ENCODE measurements at regions not wholly inside any gene's neighbourhood (a gene's known extent, or its start where the extent isn't known, plus 50 kb on each side); places are given as distances from the start of the nearest gene placed in this dataset.

- no peaks in the 10 kb centered on the region for H3K27me3 ChIP-seq (replicated peaks in 1 of 7)
- no peak overlapping the region for H3K27ac ChIP-seq
- TF ChIP-seq POLR2AphosphoS5 (IDR thresholded peaks at IDR 0.05) (no peak), POLR2A (IDR thresholded peaks at IDR 0.05) (no peak), CTCF (IDR thresholded peaks at IDR 0.05 in 8 of 11, conservative IDR thresholded peaks at IDR 0.05 in 3 of 11) (no peak)
- H3K36me3 ChIP-seq: no peaks in the 10 kb centered on the region
- H3K4me1 ChIP-seq: no peaks in the 10 kb centered on the region
- no peaks in the 10 kb centered on the region for H3K9me3 ChIP-seq
- WGBS, 5 donors: 60 to 79% (median 66%) methylated on average over 3 of the region's 3 CpGs
- no peak overlapping the region for H3K4me3 ChIP-seq
- intact Hi-C loops (cut with DNase I; ENCODE audit: low total_unique reads): no loop called here
- no peak for DNase-seq
Measured at GRCh38 chr5:159398936-159399335, 68.6 kb upstream of the IL12B start.

GRCh38 chr5:159400476-159400875 lies 70.2 kb upstream of the IL12B start:
- Histone ChIP-seq H3K36me3 (no peaks in the 10 kb centered on the region), H3K4me1 (peaks cover 0 to 7% (median 0%) of the 10 kb centered on the region in 6 donors), H3K27ac (no peak overlapping the region), H3K27me3 (replicated peaks in 1 of 7) (no peaks in the 10 kb centered on the region), H3K4me3 (no peak overlapping the region), H3K9me3 (no peaks in the 10 kb centered on the region)
- no peak for TF ChIP-seq CTCF (IDR thresholded peaks at IDR 0.05 in 8 of 11, conservative IDR thresholded peaks at IDR 0.05 in 3 of 11)
- TF ChIP-seq POLR2AphosphoS5 (IDR thresholded peaks at IDR 0.05): no peak
- TF ChIP-seq POLR2A (IDR thresholded peaks at IDR 0.05): no peak
- no peak for DNase-seq
- 75 to 93% (median 84%) methylated on average over 3 of the region's 3 CpGs for WGBS, 5 donors
- intact Hi-C loops (cut with DNase I; ENCODE audit: low total_unique reads): no loop called here

GRCh38 chr5:159402311-159402710 lies 72.0 kb upstream of the IL12B start:
- peaks cover 0 to 10% (median 0%) of the 10 kb centered on the region in 6 donors for H3K4me1 ChIP-seq
- no peak for TF ChIP-seq POLR2AphosphoS5 (IDR thresholded peaks at IDR 0.05)
- no peak for TF ChIP-seq POLR2A (IDR thresholded peaks at IDR 0.05)
- TF ChIP-seq CTCF (IDR thresholded peaks at IDR 0.05 in 8 of 11, conservative IDR thresholded peaks at IDR 0.05 in 3 of 11): no peak
- 63 to 83% (median 73%) methylated on average over 1 of the region's 1 CpG; no CpG with 5 or more reads in 1 of the 5 donors for WGBS, 5 donors
- H3K36me3 ChIP-seq: no peaks in the 10 kb centered on the region
- no peak overlapping the region for H3K27ac ChIP-seq
- intact Hi-C loops (cut with DNase I; ENCODE audit: low total_unique reads): no loop called here
- no peak for DNase-seq
- no peak overlapping the region for H3K4me3 ChIP-seq
- no peaks in the 10 kb centered on the region for H3K9me3 ChIP-seq
- H3K27me3 ChIP-seq (replicated peaks in 1 of 7): no peaks in the 10 kb centered on the region

GRCh38 chr5:159402856-159403255 lies 72.6 kb upstream of the IL12B start:
- intact Hi-C loops (cut with DNase I; ENCODE audit: low total_unique reads): no loop called here
- no peak for DNase-seq
- H3K4me1 ChIP-seq: peaks cover 0 to 10% (median 0%) of the 10 kb centered on the region in 6 donors
- no peak overlapping the region for H3K27ac ChIP-seq
- no peaks in the 10 kb centered on the region for H3K9me3 ChIP-seq
- no peak overlapping the region for H3K4me3 ChIP-seq
- TF ChIP-seq POLR2AphosphoS5 (IDR thresholded peaks at IDR 0.05) (no peak), POLR2A (IDR thresholded peaks at IDR 0.05) (no peak), CTCF (IDR thresholded peaks at IDR 0.05 in 8 of 11, conservative IDR thresholded peaks at IDR 0.05 in 3 of 11) (no peak)
- 92 to 95% (median 93%) methylated on average over 5 of the region's 5 CpGs for WGBS, 5 donors
- no peaks in the 10 kb centered on the region for H3K27me3 ChIP-seq (replicated peaks in 1 of 7)
- H3K36me3 ChIP-seq: no peaks in the 10 kb centered on the region
